ENCODE measurements at regions not wholly inside any gene's neighbourhood (a gene's known extent, or its start where the extent isn't known, plus 50 kb on each side); places are given as distances from the start of the nearest gene placed in this dataset.

DNA sequence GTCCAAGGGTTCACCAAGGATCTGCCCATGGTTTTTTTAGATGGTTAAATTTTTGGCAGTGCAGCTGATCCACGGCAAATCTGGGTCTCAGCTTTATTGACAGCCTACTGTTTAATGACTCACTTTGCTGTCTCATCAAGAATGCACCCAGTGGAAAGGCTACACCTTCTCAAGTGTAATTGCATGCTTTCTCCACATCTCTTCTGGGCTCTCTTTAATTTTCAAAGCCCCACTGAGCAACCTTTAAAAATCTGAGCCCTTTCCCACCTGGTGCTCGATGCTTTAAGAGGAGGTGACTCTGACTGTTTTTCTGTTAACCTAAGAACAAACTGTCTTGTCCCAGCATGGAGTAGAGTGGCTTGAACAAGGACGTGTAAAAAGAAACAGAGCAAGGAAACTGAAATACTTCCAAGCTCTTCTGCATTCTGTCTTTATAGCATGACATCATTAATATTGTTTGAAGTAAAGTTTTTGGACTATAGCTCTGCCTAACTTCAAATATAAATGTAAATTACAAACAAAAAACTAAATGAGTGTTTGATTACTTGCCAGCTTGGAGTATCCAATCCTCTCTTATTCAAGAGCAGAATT, 214.2 kb upstream of the KRR1 start:
- Histone ChIP-seq H3K9me3 (no peaks in the 10 kb centered on the region), H3K36me3 (no peaks in the 10 kb centered on the region), H3K27ac (peak overlapping the region; percentile 77 to 86 (median 82)), H3K4me1 (peaks cover 47 to 61% of the 10 kb centered on the region in 2 donors), H3K27me3 (no peaks in the 10 kb centered on the region), H3K4me3 (replicated peaks in 1 of 3) (no peak overlapping the region)
- intact Hi-C loops (cut with DNase I) = loop anchor here (10.0 kb wide), 1 partner anchor 299 kb away; no protein-coding TSS in a partner anchor
- TF ChIP-seq POLR2A (IDR thresholded peaks at IDR 0.05) = no peak
- TF ChIP-seq, protein P1, sequence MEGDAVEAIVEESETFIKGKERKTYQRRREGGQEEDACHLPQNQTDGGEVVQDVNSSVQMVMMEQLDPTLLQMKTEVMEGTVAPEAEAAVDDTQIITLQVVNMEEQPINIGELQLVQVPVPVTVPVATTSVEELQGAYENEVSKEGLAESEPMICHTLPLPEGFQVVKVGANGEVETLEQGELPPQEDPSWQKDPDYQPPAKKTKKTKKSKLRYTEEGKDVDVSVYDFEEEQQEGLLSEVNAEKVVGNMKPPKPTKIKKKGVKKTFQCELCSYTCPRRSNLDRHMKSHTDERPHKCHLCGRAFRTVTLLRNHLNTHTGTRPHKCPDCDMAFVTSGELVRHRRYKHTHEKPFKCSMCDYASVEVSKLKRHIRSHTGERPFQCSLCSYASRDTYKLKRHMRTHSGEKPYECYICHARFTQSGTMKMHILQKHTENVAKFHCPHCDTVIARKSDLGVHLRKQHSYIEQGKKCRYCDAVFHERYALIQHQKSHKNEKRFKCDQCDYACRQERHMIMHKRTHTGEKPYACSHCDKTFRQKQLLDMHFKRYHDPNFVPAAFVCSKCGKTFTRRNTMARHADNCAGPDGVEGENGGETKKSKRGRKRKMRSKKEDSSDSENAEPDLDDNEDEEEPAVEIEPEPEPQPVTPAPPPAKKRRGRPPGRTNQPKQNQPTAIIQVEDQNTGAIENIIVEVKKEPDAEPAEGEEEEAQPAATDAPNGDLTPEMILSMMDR (IDR thresholded peaks at IDR 0.05) = peak in 3 of 6 experiments; percentile 23 to 38 (median 35)
- 18 to 21% methylated on average over 3 of the region's 3 CpGs for WGBS, 2 donors
- DNase-seq = peak; percentile 39 to 59

DNA sequence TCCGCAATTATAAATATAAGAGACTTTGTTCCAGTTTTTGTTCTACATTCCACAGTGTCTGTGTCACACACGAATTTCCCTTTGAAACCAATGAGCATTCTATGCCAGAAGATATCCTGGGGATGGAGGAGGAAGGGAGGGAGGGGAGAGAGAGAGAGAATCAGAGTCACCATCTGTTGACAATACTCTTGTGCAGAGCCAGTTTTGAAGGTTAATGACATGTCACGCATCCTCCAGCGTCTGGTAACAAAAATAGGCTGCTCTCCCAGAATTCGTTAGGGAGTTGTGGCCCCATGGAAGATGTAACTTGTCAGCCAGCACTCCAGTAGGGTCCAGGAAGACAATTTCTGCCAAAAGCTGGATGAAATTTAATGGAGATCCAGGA, 213.5 kb upstream of the KRR1 start:
- peak overlapping the region; percentile 77 to 86 (median 82) for H3K27ac ChIP-seq
- TF ChIP-seq, protein P1 (IDR thresholded peaks at IDR 0.05) = no peak
- TF ChIP-seq POLR2A (IDR thresholded peaks at IDR 0.05) = no peak
- WGBS, 2 donors = 27 to 28% methylated on average over 5 of the region's 5 CpGs
- no peaks in the 10 kb centered on the region for H3K36me3 ChIP-seq
- H3K9me3 ChIP-seq = no peaks in the 10 kb centered on the region
- no peak overlapping the region for H3K4me3 ChIP-seq (replicated peaks in 1 of 3)
- H3K4me1 ChIP-seq = peaks cover 54 to 68% of the 10 kb centered on the region in 2 donors
- DNase-seq = peak; percentile 22 to 35
- intact Hi-C loops (cut with DNase I) = loop anchor here (10.0 kb wide), 1 partner anchor 300 kb away; no protein-coding TSS in a partner anchor
- H3K27me3 ChIP-seq = no peaks in the 10 kb centered on the region

DNA sequence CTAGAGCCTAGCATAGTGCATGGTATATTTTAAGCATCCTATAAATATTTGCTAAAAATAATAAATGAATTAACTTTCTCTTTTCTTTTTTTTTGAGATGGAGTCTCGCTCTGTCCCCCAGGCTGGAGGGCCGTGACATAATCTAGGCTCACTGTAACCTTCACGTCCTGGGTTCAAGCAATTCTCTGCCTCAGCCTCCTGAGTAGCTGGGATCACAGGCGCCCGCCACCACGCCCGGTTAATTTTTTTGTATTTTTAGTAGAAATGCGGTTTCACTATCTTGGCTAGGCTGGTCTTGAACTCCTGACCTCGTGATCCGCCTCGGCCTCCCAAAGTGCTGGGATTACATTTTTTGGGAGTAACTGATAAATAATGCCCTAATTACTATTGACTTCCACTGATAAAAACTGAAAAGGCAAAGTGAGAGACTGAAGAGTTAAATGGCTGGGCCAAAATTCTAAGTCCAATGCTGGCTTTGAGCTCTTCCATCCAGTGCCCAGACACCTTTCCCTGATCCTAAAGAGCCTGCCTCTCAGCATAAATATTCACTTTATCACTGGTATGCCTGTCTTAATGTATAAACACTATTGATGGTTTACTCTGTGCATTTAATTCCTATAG, 213.0 kb upstream of the KRR1 start:
- no peak for DNase-seq
- no peaks in the 10 kb centered on the region for H3K27me3 ChIP-seq
- intact Hi-C loops (cut with DNase I) = loop anchor here (10.0 kb wide), 1 partner anchor 300 kb away; no protein-coding TSS in a partner anchor
- no peak overlapping the region for H3K4me3 ChIP-seq (replicated peaks in 1 of 3)
- H3K9me3 ChIP-seq = no peaks in the 10 kb centered on the region
- TF ChIP-seq, protein P1 (IDR thresholded peaks at IDR 0.05) = no peak
- TF ChIP-seq POLR2A (IDR thresholded peaks at IDR 0.05) = no peak
- no peaks in the 10 kb centered on the region for H3K36me3 ChIP-seq
- peak overlapping the region; percentile 77 to 86 (median 82) for H3K27ac ChIP-seq
- 91 to 95% methylated on average over 11 of the region's 11 CpGs for WGBS, 2 donors
- peaks cover 56 to 73% of the 10 kb centered on the region in 2 donors for H3K4me1 ChIP-seq

DNA sequence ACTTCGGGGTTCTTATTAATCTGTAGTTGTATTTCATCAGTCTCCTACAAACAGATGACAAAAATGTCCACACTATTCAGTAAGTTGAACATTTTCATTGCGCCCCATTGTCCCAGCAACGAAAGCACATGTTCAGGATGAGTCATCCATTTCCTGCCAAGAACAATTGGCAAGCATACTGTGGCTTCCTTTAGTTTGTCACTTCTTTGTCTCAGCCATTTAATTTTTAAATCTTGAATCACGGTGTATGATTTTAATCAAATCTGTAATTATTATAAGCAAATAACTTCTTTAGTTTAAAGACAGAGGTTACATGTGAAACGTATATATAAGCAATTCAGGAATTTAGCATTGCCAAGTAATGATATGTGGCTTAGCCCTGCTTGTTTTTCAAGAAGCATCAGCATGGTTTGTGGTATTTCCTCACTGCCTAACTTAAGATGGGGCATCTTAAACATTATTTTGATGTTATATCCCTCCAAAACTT, 211.3 kb upstream of the KRR1 start:
- DNase-seq = peak; percentile 59 to 66
- TF ChIP-seq, protein P1 (IDR thresholded peaks at IDR 0.05) = no peak
- TF ChIP-seq POLR2A (IDR thresholded peaks at IDR 0.05) = no peak
- intact Hi-C loops (cut with DNase I) = loop anchor here (10.0 kb wide), 1 partner anchor 302 kb away; no protein-coding TSS in a partner anchor
- Histone ChIP-seq H3K27me3 (no peaks in the 10 kb centered on the region), H3K4me1 (peaks cover 56 to 85% of the 10 kb centered on the region in 2 donors), H3K4me3 (replicated peaks in 1 of 3) (no peak overlapping the region), H3K9me3 (no peaks in the 10 kb centered on the region), H3K27ac (peak overlapping the region; percentile 56 to 77 (median 67)), H3K36me3 (no peaks in the 10 kb centered on the region)
- 40 to 65% methylated on average over 5 of the region's 5 CpGs for WGBS, 2 donors

DNA sequence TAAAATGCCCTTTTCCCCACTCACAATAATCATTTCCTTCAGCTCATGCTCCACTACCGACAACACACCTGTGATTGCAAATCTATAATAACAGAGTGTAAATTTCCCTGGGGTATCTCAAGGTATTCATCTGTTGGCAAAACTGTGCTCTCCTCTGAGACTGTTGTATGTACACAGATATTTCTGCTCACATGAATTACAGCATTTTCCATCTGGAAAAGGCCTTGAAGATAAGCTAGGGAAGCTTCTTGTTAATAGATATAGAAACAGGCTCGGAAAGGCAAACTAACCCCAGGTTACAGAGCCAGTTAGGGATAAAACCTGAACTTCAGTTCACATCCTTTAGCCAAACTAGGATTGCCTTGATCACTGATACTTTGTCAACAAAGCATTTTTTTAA, 210.4 kb upstream of the KRR1 start:
- H3K36me3 ChIP-seq = no peaks in the 10 kb centered on the region
- no peak for DNase-seq
- no peak for TF ChIP-seq POLR2A (IDR thresholded peaks at IDR 0.05)
- TF ChIP-seq, protein P1 (IDR thresholded peaks at IDR 0.05) = no peak
- H3K27me3 ChIP-seq = no peaks in the 10 kb centered on the region
- 77 to 84% methylated on average over 2 of the region's 2 CpGs for WGBS, 2 donors
- peak overlapping the region; percentile 56 to 77 (median 67) for H3K27ac ChIP-seq
- no peaks in the 10 kb centered on the region for H3K9me3 ChIP-seq
- no peak overlapping the region for H3K4me3 ChIP-seq (replicated peaks in 1 of 3)
- peaks cover 50 to 76% of the 10 kb centered on the region in 2 donors for H3K4me1 ChIP-seq
- intact Hi-C loops (cut with DNase I) = loop anchor here (10.0 kb wide), 1 partner anchor 303 kb away; no protein-coding TSS in a partner anchor

All from thyroid gland (tissue), 4 donors.